HEK293T (cell line): ENCODE measurements at regions not wholly inside any gene's neighbourhood (a gene's known extent, or its start where the extent isn't known, plus 50 kb on each side); places are given as distances from the start of the nearest gene placed in this dataset.

Experiments used
- CTCF ChIA-PET: fragments of 350-600 bp; formaldehyde crosslinking; extraction: SDS; loops from one replicate; lab custom pipeline; 2021; ENCODE audit warnings: antibody characterized with exemption, inconsistent platforms; lab: Yijun Ruan, JAX
- POLR2A ChIA-PET: fragments of 350-600 bp; formaldehyde crosslinking; extraction: SDS; loops from one replicate; lab custom pipeline; 2020; ENCODE audit warnings: antibody characterized with exemption, inconsistent platforms; lab: Yijun Ruan, JAX
- DNase-seq: peaks from one replicate; pipeline ENCODE4 v3.0.0; 2012; ENCODE audit warnings: mixed read lengths; ENCODE audit errors: extremely low spot score
- ARNT ChIP-seq: fragments of 450-650 bp; IDR thresholded peaks from 2 replicates; pipeline ENCODE4 v1.6.1; 2017; ENCODE audit warnings: mild to moderate bottlenecking
- BHLHE40 ChIP-seq: fragments of 450-650 bp; IDR thresholded peaks from 2 replicates; pipeline ENCODE4 v1.6.1; 2016; ENCODE audit warnings: mild to moderate bottlenecking, moderate library complexity, borderline replicate concordance
- CTBP1 ChIP-seq: fragments of 450-650 bp; IDR thresholded peaks from 2 replicates; pipeline ENCODE4 v1.6.1; 2016; ENCODE audit warnings: borderline replicate concordance
- ELF4 ChIP-seq: fragments of 450-650 bp; IDR thresholded peaks from 2 replicates; pipeline ENCODE4 v1.6.1; 2017; ENCODE audit warnings: antibody characterized with exemption
- FOXA1 ChIP-seq: fragments of 450-650 bp; IDR thresholded peaks from 2 replicates; pipeline ENCODE4 v1.6.1; 2016; ENCODE audit warnings: mild to moderate bottlenecking
- FOXK2 ChIP-seq: fragments of 450-650 bp; IDR thresholded peaks from 2 replicates; pipeline ENCODE4 v1.6.1; 2016; ENCODE audit warnings: mild to moderate bottlenecking
- FOXM1 ChIP-seq: fragments of 450-650 bp; IDR thresholded peaks from 2 replicates; pipeline ENCODE4 v1.6.1; 2017; ENCODE audit warnings: mild to moderate bottlenecking, borderline replicate concordance
- HDGF ChIP-seq: fragments of 450-650 bp; IDR thresholded peaks from 2 replicates; pipeline ENCODE4 v1.6.1; 2017; ENCODE audit warnings: antibody characterized with exemption, borderline replicate concordance
- L3MBTL2 ChIP-seq: fragments of 450-650 bp; conservative IDR thresholded peaks from 2 replicates; pipeline ENCODE4 v1.6.1; 2016; ENCODE audit warnings: mild to moderate bottlenecking
- LEF1 ChIP-seq: fragments of 450-650 bp; IDR thresholded peaks from 2 replicates; pipeline ENCODE4 v1.6.1; 2017; ENCODE audit warnings: mild to moderate bottlenecking, borderline replicate concordance
- NFRKB ChIP-seq: fragments of 450-650 bp; IDR thresholded peaks from 2 replicates; pipeline ENCODE4 v1.6.1; 2016; ENCODE audit warnings: mild to moderate bottlenecking, moderate library complexity
- SP1 ChIP-seq: fragments of 450-650 bp; IDR thresholded peaks from 2 replicates; pipeline ENCODE4 v1.6.1; 2017
- SUZ12 ChIP-seq: fragments of 450-650 bp; IDR thresholded peaks from 2 replicates; pipeline ENCODE4 v1.6.1; 2016; ENCODE audit warnings: mild to moderate bottlenecking
- TARDBP ChIP-seq: fragments of 450-650 bp; IDR thresholded peaks from 2 replicates; pipeline ENCODE4 v1.6.1; 2016
- ZNF384 ChIP-seq: fragments of 450-650 bp; IDR thresholded peaks from 2 replicates; pipeline ENCODE4 v1.6.1; 2016
- TF ChIP-seq, protein P1 (sequence below): fragments of 450-650 bp; IDR thresholded peaks from 2 replicates; pipeline ENCODE4 v1.6.1; 2016

DNA sequence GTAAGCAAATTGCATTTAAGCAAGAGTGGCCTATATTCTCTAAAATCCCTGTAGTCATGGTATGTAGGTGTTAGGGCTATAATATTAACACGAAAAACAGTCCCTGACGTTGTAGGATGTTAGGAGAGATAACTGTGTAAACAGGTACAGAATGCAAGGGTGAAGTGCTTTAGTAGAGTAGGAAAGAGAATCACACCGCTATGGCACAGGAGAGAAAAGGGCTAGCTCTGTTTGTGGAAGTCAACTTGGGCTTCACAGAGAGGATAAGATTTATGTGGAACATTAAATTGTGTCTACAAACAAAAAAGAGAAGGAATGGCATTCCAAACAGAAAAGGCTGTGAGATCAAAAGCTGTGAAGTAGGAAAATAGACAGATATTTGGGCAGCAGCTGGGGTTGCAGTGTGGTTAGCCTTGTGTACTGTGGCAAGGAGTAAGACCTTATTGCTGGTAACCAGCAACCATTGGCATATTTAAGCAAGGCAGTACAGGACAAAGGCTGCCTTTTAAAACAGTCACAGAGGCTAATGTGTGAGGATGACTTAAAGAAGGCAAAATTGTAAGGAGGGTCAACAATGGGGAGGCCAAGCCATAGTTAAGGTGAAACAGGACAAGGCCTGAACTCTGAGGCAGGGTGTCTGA, 337.5 kb upstream of the ADAMTSL1 start:
- TF ChIP-seq BHLHE40 (no peak), SP1 (no peak), FOXM1 (no peak), TARDBP (no peak), HDGF (no peak), ELF4 (no peak), LEF1 (no peak), ARNT (no peak)
- TF ChIP-seq, protein P1, sequence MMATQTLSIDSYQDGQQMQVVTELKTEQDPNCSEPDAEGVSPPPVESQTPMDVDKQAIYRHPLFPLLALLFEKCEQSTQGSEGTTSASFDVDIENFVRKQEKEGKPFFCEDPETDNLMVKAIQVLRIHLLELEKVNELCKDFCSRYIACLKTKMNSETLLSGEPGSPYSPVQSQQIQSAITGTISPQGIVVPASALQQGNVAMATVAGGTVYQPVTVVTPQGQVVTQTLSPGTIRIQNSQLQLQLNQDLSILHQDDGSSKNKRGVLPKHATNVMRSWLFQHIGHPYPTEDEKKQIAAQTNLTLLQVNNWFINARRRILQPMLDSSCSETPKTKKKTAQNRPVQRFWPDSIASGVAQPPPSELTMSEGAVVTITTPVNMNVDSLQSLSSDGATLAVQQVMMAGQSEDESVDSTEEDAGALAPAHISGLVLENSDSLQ: no peak
- CTCF ChIA-PET: no interaction called here
- POLR2A ChIA-PET: no interaction called here
- DNase-seq: no peak

DNA sequence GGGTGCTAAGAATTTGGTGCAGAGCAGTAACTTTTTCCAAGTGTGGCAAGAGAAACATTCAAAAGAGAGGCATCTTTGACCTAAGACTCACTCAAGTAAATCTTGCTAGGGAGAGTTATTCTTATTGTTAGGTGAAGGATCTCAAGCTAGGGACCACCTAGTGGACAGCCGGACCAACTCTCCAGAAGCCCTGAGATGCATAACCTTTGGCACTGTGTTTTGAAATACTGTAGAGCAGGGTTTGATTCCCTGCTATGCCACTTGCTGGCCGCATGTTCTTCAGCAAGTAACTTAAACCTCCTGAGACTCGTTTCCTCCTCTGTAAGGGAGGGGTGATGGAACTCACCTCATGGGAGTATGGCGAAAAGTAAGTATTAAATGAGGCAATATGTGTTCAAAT, 336.1 kb upstream of the ADAMTSL1 start:
- ChIA-PET CTCF (no interaction called here), POLR2A (no interaction called here)
- peak; percentile 36 for DNase-seq
- TF ChIP-seq SP1 (no peak), L3MBTL2 (no peak), FOXK2 (no peak), BHLHE40 (no peak), ZNF384 (no peak), LEF1 (no peak), HDGF (no peak), CTBP1 (no peak), ARNT (no peak), TARDBP (no peak), ELF4 (no peak), SUZ12 (no peak), NFRKB (no peak), FOXA1 (no peak), FOXM1 (no peak)
- TF ChIP-seq, protein P1: no peak

DNA sequence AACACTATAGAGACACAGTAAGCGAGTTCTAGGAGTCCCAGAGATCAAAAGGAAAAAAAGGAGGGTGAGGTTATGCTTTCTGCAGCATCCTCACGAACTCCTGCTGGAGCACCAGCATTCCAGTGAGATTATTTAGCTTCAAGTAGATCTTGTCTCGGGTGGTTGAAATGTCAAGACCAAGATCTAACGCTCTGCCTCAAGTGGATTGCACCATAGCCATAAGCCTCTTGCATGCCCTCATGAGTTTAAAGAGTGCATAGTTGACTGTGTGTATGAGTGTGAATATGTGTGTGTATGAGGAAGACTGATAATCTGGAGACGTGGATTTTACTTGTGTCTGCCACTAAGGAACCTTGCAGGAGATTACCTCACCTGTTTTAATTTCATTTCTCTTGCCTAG, 335.3 kb upstream of the ADAMTSL1 start:
- TF ChIP-seq SUZ12 (no peak), BHLHE40 (no peak), SP1 (no peak), LEF1 (no peak), HDGF (no peak), ELF4 (no peak), L3MBTL2 (no peak), TARDBP (no peak), CTBP1 (no peak), ZNF384 (no peak), ARNT (no peak), FOXA1 (no peak), FOXK2 (no peak), NFRKB (no peak), FOXM1 (no peak)
- TF ChIP-seq, protein P1: no peak
- POLR2A ChIA-PET: no interaction called here
- CTCF ChIA-PET: interaction anchor here (0.6 kb wide), 1 partner anchor 10 kb away, joined by 3 read pairs; no protein-coding TSS in a partner anchor
- no peak for DNase-seq

DNA sequence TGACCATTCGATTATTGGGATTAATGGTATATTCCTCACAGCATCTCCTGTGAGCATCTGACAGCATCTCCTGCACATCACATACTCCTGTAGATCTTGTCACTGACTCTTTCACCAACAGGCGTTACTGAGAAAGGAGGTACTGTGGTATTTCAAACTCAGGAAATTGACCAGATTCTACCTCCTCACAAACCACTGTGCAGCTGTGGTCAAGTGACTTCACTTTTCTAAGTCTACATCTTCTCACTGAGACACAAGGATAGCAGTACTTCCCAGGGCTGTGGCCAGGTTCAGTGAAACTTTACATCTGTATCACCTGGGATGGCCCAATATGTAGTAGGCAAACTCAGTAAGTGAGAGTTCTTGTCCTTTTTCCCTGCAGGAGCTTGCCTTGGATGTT, 332.3 kb upstream of the ADAMTSL1 start:
- CTCF ChIA-PET: no interaction called here
- no peak for DNase-seq
- POLR2A ChIA-PET: no interaction called here
- TF ChIP-seq ARNT (no peak), BHLHE40 (no peak), ELF4 (no peak), FOXK2 (no peak), FOXA1 (no peak)
- TF ChIP-seq, protein P1: no peak

DNA sequence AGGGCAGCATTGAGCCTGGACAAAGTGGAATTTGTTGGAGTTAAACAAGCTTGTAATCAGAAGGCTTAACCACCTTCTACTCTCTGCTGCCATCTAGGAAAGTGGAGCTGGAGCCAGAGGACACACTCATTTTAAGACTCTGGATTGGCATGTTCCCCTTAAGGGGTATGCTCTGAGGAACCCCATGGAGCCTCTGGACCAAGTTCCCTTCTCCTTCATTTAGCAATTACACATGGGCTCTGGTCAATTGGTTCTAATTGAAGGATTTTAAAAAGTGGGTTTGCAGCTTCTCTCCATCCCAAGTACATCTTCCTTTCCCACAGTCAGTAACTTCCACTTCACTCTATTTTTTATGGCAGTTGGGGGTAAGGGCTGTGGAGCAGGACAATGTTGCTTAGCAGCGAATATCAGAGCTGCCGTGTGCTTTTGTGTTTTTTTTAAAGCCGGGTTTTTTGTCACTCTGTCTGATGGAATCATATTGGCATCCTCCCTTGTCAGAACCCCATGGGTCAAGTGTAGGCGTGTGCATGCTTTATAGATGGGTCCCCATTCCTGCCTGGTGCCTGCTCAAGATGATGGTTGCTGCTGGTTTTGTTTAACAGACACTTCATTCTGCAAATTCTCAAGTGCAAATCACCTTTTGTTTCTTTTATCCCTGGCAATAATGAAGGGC, 330.7 kb upstream of the ADAMTSL1 start:
- DNase-seq: peak; percentile 28
- POLR2A ChIA-PET: no interaction called here
- no peak for TF ChIP-seq SUZ12
- no peak for TF ChIP-seq CTBP1
- TF ChIP-seq SP1: no peak
- no peak for TF ChIP-seq BHLHE40
- TF ChIP-seq, protein P1: no peak
- TF ChIP-seq ARNT: no peak
- no peak for TF ChIP-seq FOXA1
- TF ChIP-seq ELF4: no peak
- no peak for TF ChIP-seq LEF1
- TF ChIP-seq FOXK2: no peak
- no peak for TF ChIP-seq HDGF
- TF ChIP-seq FOXM1: no peak
- no peak for TF ChIP-seq ZNF384
- TF ChIP-seq NFRKB: no peak
- CTCF ChIA-PET: interaction anchor here (0.9 to 1.4 kb wide), 2 partner anchors 16 to 88 kb away, joined by 3 to 4 read pairs; no protein-coding TSS in a partner anchor
